Ovary (tissue), 3 donors: ENCODE measurements at regions not wholly inside any gene's neighbourhood (a gene's known extent, or its start where the extent isn't known, plus 50 kb on each side); places are given as distances from the start of the nearest gene placed in this dataset.

ENCODE experiments used
- POLR2A ChIP-seq: fragments of 450-650 bp; IDR thresholded peaks from one replicate; pipeline ENCODE4 v1.6.1; 2017; ENCODE audit warnings: antibody characterized with exemption, mild to moderate bottlenecking, moderate library complexity
- TF ChIP-seq, protein P1 (sequence below), 3 donors: fragments of 450-650 bp in 2 of 3; fragments of 200-600 bp in 1 of 3; IDR thresholded peaks; one replicate each; pipeline versions ENCODE4 v1.5.1 to v1.8.0; 2016 to 2022; ENCODE audit warnings: antibody characterized with exemption in 3 of 3, mild to moderate bottlenecking in 1 of 3
- donor health status: DM: no; HTN: no; CAD: no.

DNA sequence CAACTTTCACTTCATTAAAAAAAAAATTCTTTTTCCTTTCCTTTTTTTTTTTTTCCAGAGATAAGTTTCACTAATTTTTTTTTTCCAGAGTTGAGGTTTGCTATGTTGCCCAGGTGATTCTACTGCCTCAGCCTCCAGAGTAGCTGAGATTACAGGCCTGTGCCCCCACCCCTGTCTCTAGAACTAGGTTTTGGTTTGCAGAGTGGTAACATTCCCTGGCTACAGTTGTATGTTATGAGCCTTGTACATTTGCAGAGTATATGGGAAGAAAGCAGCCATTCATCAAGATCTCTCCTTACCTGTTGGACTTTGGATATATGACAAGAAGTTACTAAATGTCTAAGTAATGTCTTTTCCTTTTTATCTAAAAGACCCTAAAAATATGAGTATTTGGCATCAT lies 298.4 kb downstream of the MYCN start:
- TF ChIP-seq, protein P1, sequence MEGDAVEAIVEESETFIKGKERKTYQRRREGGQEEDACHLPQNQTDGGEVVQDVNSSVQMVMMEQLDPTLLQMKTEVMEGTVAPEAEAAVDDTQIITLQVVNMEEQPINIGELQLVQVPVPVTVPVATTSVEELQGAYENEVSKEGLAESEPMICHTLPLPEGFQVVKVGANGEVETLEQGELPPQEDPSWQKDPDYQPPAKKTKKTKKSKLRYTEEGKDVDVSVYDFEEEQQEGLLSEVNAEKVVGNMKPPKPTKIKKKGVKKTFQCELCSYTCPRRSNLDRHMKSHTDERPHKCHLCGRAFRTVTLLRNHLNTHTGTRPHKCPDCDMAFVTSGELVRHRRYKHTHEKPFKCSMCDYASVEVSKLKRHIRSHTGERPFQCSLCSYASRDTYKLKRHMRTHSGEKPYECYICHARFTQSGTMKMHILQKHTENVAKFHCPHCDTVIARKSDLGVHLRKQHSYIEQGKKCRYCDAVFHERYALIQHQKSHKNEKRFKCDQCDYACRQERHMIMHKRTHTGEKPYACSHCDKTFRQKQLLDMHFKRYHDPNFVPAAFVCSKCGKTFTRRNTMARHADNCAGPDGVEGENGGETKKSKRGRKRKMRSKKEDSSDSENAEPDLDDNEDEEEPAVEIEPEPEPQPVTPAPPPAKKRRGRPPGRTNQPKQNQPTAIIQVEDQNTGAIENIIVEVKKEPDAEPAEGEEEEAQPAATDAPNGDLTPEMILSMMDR (IDR thresholded peaks at IDR 0.05), result no peak
- TF ChIP-seq POLR2A, result no peak
